ENCODE measurements at regions not wholly inside any gene's neighbourhood (a gene's known extent, or its start where the extent isn't known, plus 50 kb on each side); places are given as distances from the start of the nearest gene placed in this dataset.

GRCh38 chr12:118737985-118738540, 243.3 kb upstream of the SRRM4 start:
- H3K27me3 ChIP-seq (ENCODE audit: insufficient read depth, low read length), result no peaks in the 10 kb centered on the region
- TF ChIP-seq SP1 (IDR thresholded peaks at IDR 0.05; ENCODE audit: low read depth) (no peak), ELF1 (IDR thresholded peaks at IDR 0.05; ENCODE audit: borderline replicate concordance, low read depth) (no peak), ATF3 (IDR thresholded peaks at IDR 0.05) (no peak), EZH2phosphoT487 (IDR thresholded peaks at IDR 0.05; ENCODE audit: borderline replicate concordance) (no peak), POLR2AphosphoS5 (IDR thresholded peaks at IDR 0.05; ENCODE audit: low read depth, low read length) (no peak), YY1 (IDR thresholded peaks at IDR 0.05; ENCODE audit: extremely low read depth, insufficient replicate concordance, low read depth, low read length) (no peak), POLR2A (IDR thresholded peaks at IDR 0.05; ENCODE audit: borderline replicate concordance, extremely low read depth, insufficient read depth, insufficient read length) (no peak)

DNA sequence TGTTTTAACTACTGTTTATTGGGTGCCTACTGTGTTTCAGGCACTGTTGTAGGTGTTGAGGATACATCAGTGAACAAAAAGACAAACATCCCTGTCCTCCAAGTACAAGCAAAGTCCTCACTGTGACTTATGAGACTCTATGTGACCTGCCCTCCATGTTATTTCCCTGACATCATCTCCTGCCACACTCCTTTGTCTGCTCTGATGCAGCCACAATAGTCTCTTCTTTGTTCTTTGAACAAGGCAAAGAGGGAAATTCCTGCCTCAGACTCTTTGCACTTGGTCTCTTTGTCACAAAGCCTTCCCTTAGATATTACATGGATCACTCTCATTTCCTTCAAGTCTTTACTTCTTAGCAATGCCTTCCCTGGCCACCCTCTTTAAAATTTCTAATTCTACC, 240.1 kb upstream of the SRRM4 start:
- Histone ChIP-seq H3K79me2 (ENCODE audit: insufficient read depth, low read length) (no peaks in the 10 kb centered on the region), H3K9ac (ENCODE audit: low read length) (no peak overlapping the region), H4K20me1 (ENCODE audit: insufficient read depth) (no peaks in the 10 kb centered on the region), H3K27me3 (ENCODE audit: insufficient read depth, low read length) (no peaks in the 10 kb centered on the region), H3K27ac (ENCODE audit: low read depth, low read length) (no peak overlapping the region), H3K9me2 (ENCODE audit: insufficient read depth) (no peaks in the 10 kb centered on the region), H3K4me3 (replicated peaks in 1 of 2; ENCODE audit: low read depth in 1 of 2, low read length in 2 of 2) (no peak overlapping the region), H3K4me2 (ENCODE audit: low read length) (no peak overlapping the region), H3K4me1 (ENCODE audit: control insufficient read depth in 1 of 2, insufficient read depth in 2 of 2, low read length in 2 of 2) (no peaks in the 10 kb centered on the region), H3K36me3 (ENCODE audit: control insufficient read depth in 1 of 2, insufficient read depth in 2 of 2, low read length in 2 of 2) (no peaks in the 10 kb centered on the region), H3K9me3 (ENCODE audit: control insufficient read depth in 1 of 2, insufficient read depth in 1 of 2, low read depth in 1 of 2, low read length in 2 of 2) (no peaks in the 10 kb centered on the region), H2AFZ (ENCODE audit: low read depth, low read length, poor library complexity, severe bottlenecking) (no peak overlapping the region)
- ChIA-PET POLR2A (no interaction called here), CTCF (no interaction called here), RAD21 (ENCODE audit: low non-redundant PET in 1 of 2, low total read pairs in 2 of 2, uncharacterized antibody in 2 of 2, unreplicated experiment in 2 of 2) (no interaction called here)
- TF ChIP-seq, protein P1, sequence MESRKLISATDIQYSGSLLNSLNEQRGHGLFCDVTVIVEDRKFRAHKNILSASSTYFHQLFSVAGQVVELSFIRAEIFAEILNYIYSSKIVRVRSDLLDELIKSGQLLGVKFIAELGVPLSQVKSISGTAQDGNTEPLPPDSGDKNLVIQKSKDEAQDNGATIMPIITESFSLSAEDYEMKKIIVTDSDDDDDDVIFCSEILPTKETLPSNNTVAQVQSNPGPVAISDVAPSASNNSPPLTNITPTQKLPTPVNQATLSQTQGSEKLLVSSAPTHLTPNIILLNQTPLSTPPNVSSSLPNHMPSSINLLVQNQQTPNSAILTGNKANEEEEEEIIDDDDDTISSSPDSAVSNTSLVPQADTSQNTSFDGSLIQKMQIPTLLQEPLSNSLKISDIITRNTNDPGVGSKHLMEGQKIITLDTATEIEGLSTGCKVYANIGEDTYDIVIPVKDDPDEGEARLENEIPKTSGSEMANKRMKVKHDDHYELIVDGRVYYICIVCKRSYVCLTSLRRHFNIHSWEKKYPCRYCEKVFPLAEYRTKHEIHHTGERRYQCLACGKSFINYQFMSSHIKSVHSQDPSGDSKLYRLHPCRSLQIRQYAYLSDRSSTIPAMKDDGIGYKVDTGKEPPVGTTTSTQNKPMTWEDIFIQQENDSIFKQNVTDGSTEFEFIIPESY (IDR thresholded peaks at IDR 0.05; ENCODE audit: extremely low read depth, insufficient replicate concordance, low read length), result no peak
- TF ChIP-seq ZNF274 (IDR thresholded peaks at IDR 0.05; ENCODE audit: low read depth, low read length), result no peak
- TF ChIP-seq ZFX (IDR thresholded peaks at IDR 0.05), result no peak
- TF ChIP-seq EZH2 (IDR thresholded peaks at IDR 0.05), result no peak
- no peak for TF ChIP-seq FOSL1 (IDR thresholded peaks at IDR 0.05; ENCODE audit: low read depth)
- DNase-seq (ENCODE audit: low read depth, low spot score) (no peak), ATAC-seq (no peak)
- intact Hi-C loops (cut with micrococcal nuclease), result no loop called here
- no TSS peak for BruUV-seq (replicated peaks)

More at GRCh38 chr12:118737985-118738540, 243.3 kb upstream of the SRRM4 start:
- H3K4me2 ChIP-seq (ENCODE audit: low read length), result no peak overlapping the region
- intact Hi-C loops (cut with micrococcal nuclease), result no loop called here
- no peaks in the 10 kb centered on the region for H4K20me1 ChIP-seq (ENCODE audit: insufficient read depth)
- RAD21 ChIA-PET (ENCODE audit: low non-redundant PET in 1 of 2, low total read pairs in 2 of 2, uncharacterized antibody in 2 of 2, unreplicated experiment in 2 of 2), result no interaction called here
- ATAC-seq (no peak), DNase-seq (ENCODE audit: low read depth, low spot score) (no peak)
- CTCF ChIA-PET, result no interaction called here
- H3K9ac ChIP-seq (ENCODE audit: low read length), result no peak overlapping the region
- H2AFZ ChIP-seq (ENCODE audit: low read depth, low read length, poor library complexity, severe bottlenecking), result no peak overlapping the region
- no peak overlapping the region for H3K4me3 ChIP-seq (replicated peaks in 1 of 2; ENCODE audit: low read depth in 1 of 2, low read length in 2 of 2)
- H3K9me2 ChIP-seq (ENCODE audit: insufficient read depth), result no peaks in the 10 kb centered on the region
- POLR2A ChIA-PET, result no interaction called here
- no peak overlapping the region for H3K27ac ChIP-seq (ENCODE audit: low read depth, low read length)
- BruUV-seq (replicated peaks), result no TSS peak
- H3K4me1 ChIP-seq (ENCODE audit: control insufficient read depth in 1 of 2, insufficient read depth in 2 of 2, low read length in 2 of 2), result no peaks in the 10 kb centered on the region
- no peaks in the 10 kb centered on the region for H3K9me3 ChIP-seq (ENCODE audit: control insufficient read depth in 1 of 2, insufficient read depth in 1 of 2, low read depth in 1 of 2, low read length in 2 of 2)
- H3K36me3 ChIP-seq (ENCODE audit: control insufficient read depth in 1 of 2, insufficient read depth in 2 of 2, low read length in 2 of 2), result no peaks in the 10 kb centered on the region
- H3K79me2 ChIP-seq (ENCODE audit: insufficient read depth, low read length), result no peaks in the 10 kb centered on the region

Data from HCT116 (cell line).